GM18907 (cell line): ENCODE measurements at regions not wholly inside any gene's neighbourhood (a gene's known extent, or its start where the extent isn't known, plus 50 kb on each side); places are given as distances from the start of the nearest gene placed in this dataset.
"Not testable (repeated sequence)": the region's sequence is repeated elsewhere in the genome, so short reads cannot be mapped to it uniquely, and the experiment has no call there.

ENCODE experiments used
- ATAC-seq: cut with Tn5 transposase; IDR thresholded peaks from one replicate; pipeline ENCODE4 v1.9.1; 2021; ENCODE audit warnings: mild to moderate bottlenecking, moderate library complexity; ENCODE audit not compliant: unreplicated experiment

GRCh38 chr5:166282939-166283338 lies 2008.5 kb upstream of the WWC1 start:
- no peak for ATAC-seq

DNA sequence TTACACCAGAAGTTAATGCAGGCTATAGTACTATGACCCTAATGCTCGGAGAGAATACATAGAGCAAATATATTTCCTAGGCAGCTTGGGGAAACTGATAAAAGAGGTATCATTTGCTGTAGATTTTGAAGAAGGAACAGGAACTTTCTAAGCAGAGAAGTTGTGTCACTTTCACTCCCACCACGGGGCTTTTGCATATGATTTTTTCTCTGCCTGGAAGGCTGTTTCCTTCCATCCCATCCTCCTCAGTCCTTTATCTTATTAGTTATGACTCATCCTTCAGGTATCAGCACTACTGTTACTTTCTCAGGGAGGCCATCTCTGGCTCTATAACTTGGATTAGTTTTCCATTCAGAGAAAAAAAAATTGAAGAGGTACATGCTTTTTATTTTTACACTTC lies 2006.1 kb upstream of the WWC1 start:
- no peak for ATAC-seq

DNA sequence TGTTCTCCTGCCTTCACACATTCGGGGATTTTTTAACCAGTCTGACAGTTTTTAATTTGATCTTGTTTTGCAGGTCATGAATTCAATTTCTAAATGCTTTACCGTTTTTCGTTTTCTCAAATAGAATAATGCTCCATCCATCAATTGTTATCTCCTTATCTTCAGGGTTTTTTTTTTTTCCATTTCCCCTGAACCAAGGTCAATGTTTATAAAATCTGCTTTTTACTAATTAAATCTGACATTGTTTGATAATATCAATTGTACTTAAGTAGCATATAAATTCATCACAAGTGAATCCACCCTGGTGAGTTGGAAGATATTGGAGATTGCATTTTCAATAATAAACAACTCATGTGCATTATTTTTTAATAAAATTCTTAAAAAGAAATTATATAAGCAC lies 2004.6 kb upstream of the WWC1 start:
- ATAC-seq: no peak

DNA sequence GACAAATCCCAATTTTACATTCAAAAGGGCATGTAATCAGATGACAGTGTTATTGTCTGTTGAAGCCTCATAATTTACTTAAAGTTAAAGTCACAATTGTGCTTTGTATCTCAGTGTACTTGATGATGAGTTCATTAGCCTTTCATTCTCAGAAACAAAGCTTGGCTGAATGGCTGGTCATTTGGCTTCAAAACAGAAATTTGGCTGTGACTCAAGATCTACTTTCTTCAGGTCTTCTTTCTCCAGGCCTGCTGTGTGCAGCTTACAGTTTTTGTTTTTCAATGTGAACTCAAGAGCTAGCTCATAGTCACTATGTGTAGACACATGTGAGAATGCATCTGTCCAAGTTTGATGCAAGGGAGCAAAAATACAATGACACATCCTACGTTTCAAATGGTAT lies 2003.6 kb upstream of the WWC1 start:
- ATAC-seq: no peak

DNA sequence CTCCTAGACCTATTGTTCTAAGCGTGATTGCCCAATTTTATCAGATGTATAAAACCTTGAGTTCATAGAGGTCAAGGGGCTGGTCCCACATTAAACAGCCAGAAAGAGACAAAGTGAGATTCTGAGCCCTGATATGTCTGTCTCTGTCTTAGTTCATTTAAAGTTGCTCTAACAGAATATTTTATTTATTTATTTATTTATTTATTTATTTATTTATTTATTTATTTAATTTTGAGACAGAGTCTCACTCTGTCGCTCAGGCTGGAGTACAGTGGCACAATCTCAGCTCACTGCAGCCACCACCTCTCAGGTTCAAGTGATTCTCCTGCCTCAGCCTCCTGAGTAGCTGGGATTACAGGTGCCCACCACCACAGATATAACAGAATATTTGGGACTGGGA lies 1999.6 kb upstream of the WWC1 start:
- not testable (repeated sequence) for ATAC-seq

DNA sequence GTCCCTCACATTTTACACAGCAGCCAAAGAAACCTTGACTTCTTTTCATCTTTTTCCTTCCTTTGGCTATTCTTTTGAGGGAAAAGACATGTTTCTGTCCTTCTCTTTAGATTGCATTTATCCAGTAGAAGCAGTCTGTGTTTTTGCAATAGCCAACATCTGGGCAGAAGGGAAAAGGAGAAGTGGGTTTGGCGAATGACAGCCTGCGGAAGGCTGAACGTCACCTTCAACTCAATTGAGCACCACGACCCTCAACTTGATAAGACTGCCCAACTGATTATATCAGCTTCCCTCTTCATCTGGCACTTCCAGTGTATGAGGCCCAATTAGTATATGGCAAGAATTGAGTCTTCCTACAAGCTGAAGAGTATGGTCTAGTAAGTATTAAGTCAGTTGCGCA lies 1997.6 kb upstream of the WWC1 start:
- no peak for ATAC-seq

- no peak for ATAC-seq
Measured at GRCh38 chr5:166302166-166302565, 1989.3 kb upstream of the WWC1 start.

GRCh38 chr5:166317425-166317824 lies 1974.0 kb upstream of the WWC1 start:
- no peak for ATAC-seq

DNA sequence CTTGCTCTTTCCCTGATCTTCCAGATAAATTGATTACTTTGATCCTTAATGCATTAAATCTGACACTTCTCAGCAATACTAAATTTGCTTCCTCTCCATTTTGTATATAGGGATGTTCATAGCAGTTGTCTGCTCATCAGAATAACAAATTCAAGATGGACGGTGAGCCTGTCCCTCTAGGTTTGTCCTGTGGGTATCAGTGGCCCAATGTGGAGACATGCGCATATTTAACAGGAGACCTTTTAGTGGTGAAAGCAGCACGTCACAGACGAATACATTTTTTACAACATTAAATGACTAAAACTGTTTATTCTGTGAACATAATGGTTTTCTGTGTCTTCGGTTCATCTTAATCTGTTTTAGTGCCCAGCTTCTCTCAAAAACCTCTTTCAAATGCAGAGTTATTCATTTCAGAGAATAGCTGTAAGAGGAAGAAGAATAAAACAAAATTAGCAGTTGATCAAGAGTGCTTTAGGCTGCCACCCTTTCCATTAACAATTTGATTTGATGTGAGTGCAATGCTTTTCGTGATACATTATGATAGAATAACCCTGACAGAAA lies 1970.4 kb upstream of the WWC1 start:
- ATAC-seq: no peak

GRCh38 chr5:166324372-166324771 lies 1967.1 kb upstream of the WWC1 start:
- ATAC-seq: no peak

GRCh38 chr5:166329149-166329800 lies 1962.2 kb upstream of the WWC1 start:
- ATAC-seq: no peak

DNA sequence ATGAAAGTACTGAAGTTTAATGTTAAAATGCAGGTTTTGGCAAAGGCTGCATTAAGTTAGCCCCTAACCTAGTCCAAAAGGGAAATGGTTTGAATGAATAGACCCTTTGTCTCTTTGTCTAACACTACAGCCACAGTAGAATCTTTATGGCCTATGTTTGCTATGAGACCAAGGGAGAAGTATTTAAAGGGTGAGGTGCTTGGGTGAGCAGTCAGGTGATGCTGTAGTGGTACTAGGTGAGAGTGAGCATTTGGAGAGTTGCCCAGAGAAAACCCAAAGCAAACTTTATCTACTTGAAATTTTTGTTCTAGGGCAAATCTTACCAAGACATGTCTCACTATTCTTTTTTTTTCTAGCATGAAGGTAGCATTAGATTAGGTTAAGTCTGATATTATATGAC lies 1961.4 kb upstream of the WWC1 start:
- ATAC-seq: no peak

DNA sequence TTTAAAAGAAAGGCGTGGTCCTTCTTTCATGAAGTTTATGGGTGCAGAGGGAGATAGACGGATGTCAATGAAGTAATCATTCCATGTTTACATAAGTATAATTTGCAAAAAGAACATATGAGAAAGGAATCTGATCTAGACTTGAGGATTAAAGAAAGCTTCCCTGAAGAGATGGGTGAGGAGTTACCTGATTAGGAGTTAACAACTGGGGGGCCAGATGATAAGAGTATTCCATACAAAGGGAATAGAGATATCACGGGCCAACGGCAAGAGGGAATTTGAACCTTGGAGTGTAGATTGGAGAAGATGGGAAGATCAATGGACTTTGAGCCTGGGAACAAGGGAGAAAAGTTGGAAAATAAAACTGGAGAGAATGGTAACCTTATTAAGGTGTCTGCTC lies 1959.9 kb upstream of the WWC1 start:
- no peak for ATAC-seq

DNA sequence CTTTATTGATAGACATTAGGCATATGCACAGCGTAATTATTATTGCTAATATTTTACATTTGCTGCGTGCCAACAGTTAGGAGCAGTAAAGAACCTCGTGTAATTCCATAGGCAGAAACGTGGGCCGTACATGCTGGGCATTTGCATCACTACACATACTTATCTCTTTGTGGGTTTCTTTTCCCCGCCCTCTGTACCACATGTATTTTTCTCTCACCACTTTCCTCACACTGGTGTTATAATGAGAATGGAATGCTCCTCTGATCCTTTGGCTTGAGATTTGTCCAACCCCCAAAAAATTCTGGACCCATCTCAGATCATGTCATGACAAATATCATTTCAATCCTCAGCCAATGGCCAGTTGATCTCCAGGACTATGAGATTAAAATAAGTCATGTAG lies 1952.6 kb upstream of the WWC1 start:
- no peak for ATAC-seq

DNA sequence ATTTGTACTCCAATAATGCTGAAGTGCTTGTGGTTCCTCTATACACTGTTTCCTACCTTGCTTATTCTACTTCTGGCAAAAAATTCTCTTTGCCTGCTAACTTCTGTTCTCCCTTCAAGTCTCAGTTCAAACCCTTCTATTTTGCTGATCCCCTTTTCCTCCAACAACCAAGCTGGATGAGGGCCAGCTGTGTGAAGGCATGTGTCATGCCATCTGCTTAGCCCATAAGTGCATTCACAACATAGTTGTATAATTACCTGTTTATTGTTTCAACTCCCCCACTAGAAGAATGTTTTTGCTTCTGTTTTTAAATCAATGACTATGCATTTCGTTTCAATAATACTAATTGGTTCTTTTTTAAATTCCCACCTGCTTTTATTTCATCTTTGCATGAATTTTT lies 1951.4 kb upstream of the WWC1 start:
- no peak for ATAC-seq

DNA sequence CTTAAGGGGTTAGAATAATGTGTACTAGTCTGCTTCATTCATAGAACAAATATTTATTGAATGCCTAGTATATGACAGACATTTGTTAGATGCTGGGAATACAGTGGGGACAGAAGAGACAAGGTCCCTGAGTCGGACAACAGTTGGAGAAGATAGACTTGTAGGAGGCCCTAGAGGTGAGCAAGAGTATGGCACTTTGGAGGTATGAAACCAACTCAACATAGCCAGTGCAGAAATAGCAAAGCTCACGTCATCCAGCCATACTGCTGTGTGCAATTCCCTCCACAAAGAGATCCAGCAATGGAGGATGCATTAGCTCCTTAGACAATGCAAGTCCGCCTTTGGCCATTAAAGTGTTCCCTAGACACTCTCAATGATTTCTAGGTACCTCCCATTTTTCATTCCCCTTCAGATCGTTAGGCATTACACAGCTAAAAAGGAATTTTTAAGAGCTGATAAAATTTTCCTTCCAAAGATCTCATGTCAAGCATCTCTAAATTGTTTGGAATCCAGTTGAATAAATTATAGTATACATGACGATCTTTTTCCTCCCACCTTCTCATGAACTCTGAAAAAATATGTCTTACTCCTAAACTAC lies 1949.6 kb upstream of the WWC1 start:
- ATAC-seq: no peak

DNA sequence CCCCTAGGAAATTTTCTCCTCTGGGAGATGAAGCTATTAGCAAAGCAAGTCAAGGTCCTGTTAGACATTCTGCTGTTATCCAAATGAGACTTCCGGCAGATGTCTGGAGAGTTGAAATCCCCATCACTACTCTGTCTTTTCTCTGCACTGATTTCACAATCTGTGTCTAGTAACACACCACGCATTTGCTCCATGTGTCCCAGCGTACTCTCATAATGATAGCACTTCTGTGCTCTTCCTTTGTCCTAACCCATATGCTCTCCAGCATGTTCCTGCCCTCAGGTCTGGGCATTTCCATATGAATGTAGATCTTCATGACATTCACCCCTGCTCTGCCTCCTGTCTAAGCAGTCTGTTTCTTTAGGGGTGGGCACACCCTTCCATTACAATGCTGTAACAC lies 1949.0 kb upstream of the WWC1 start:
- no peak for ATAC-seq

DNA sequence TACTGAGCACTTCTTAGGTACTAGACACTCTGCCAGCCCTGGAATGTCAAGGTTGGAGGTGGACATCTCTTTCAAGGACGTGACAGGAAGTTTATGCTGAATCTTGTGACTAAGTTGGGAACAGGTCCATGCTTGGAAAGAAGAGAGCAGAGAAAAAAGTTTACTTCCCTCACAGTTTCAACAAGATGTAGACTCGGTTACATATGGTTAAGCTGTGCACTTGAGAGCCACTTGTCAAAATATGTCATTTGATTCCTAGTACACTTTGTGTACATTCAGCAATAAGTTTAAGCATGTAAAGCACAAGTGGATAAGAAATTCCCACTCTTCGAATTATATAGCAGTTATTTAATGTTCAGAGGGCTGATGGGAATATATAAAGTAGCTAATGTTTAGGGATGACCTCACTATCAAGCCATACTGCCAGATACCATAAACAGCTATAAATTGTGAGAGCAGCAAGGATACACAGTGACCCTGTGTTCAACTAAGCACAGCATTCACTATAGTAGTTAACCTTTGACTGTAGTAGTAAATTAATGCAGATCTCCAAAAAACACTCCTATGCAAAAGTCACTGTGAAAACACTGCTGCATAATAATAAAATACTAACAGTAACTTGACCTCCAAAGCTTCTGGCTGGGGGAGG lies 1944.6 kb upstream of the WWC1 start:
- ATAC-seq: no peak

DNA sequence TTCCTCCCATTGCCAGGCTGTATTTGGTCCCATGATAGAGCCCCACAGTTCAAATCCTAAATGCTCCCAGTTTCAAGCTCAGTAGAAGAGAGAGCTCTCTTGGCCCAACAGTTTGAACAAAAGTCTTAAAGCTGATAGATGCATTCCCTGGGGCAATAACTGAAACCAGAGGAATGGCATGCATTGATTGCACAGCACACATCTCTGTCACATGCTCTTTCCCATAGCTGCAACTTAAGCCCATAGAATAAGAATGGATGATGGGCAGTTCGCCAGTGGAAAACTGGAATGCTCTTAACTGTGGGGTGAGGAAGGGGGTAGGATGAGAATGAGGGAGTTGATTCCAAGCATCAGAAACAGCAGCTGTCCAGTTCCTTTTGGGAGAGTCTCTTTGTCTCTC lies 1942.4 kb upstream of the WWC1 start:
- ATAC-seq: no peak

- ATAC-seq: no peak
Measured at GRCh38 chr5:166353580-166353979, 1937.9 kb upstream of the WWC1 start.

GRCh38 chr5:166354332-166354731 lies 1937.1 kb upstream of the WWC1 start:
- ATAC-seq: no peak

DNA sequence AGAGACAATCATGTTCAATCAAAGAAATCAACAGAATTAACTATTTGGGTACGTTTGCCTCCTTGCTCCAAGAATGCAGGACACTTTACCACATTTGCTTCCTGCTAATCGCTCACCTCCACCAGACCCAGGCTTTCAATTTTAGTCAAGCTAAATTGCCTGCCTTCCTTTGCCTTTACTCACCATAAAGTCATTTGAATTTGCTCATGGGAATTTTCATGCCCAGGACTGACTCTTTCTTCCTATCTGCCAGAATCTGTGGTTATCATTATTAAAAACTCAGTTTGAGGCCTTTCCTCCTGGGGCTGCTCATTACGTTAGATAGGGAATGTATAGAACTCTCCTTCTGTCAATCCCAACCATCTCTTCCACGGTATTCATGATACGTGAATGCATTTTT lies 1935.3 kb upstream of the WWC1 start:
- ATAC-seq: no peak
